ENCODE measurements at regions not wholly inside any gene's neighbourhood (a gene's known extent, or its start where the extent isn't known, plus 50 kb on each side); places are given as distances from the start of the nearest gene placed in this dataset.

DNA sequence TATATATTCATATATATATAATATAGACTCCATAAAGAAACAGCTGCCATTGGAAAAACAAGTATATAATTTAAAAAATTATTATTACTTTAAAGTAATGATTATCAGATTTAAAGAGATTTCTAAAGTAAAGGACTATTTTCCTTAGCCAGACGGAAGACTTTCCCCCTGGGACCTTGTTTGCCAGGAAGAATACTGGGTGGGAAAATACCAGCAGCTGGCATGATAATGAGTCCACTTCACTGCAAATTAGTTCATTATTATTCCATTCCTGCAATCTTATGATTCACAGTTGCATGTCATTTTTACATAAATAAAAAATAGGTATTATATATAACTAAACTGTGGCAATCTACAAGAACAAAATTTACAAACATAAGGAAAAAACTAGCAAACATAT is 339.8 kb upstream of the CDH7 start:
- no peak overlapping the region for H3K4me2 ChIP-seq (ENCODE audit: low read depth, low read length)
- 3% methylated on average over 1 of the region's 1 CpG for WGBS (ENCODE audit: low lambda C conversion rate)
- H3K79me2 ChIP-seq (ENCODE audit: insufficient read depth, low read length) = no peaks in the 10 kb centered on the region
- no TSS peak for BruUV-seq (replicated peaks)
- H3K27me3 ChIP-seq (ENCODE audit: control insufficient read depth in 1 of 2, insufficient read depth in 2 of 2, low read length in 2 of 2) = no peaks in the 10 kb centered on the region
- in situ Hi-C loops (cut with HindIII; ENCODE audit: extremely low pct_ligation_motif_present, low pct_unique_long_range_greater_than_20kb) = no loop called here
- ChIA-PET CTCF (ENCODE audit: low intra/inter-chr PET ratio, low total read pairs) (no interaction called here), POLR2A (no interaction called here)
- TF ChIP-seq, protein P1, sequence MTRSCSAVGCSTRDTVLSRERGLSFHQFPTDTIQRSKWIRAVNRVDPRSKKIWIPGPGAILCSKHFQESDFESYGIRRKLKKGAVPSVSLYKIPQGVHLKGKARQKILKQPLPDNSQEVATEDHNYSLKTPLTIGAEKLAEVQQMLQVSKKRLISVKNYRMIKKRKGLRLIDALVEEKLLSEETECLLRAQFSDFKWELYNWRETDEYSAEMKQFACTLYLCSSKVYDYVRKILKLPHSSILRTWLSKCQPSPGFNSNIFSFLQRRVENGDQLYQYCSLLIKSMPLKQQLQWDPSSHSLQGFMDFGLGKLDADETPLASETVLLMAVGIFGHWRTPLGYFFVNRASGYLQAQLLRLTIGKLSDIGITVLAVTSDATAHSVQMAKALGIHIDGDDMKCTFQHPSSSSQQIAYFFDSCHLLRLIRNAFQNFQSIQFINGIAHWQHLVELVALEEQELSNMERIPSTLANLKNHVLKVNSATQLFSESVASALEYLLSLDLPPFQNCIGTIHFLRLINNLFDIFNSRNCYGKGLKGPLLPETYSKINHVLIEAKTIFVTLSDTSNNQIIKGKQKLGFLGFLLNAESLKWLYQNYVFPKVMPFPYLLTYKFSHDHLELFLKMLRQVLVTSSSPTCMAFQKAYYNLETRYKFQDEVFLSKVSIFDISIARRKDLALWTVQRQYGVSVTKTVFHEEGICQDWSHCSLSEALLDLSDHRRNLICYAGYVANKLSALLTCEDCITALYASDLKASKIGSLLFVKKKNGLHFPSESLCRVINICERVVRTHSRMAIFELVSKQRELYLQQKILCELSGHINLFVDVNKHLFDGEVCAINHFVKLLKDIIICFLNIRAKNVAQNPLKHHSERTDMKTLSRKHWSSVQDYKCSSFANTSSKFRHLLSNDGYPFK (CRISPR knock-in tag; IDR thresholded peaks at IDR 0.05; ENCODE audit: borderline replicate concordance) = no peak
- TF ChIP-seq ZNF781 (CRISPR knock-in tag; IDR thresholded peaks at IDR 0.05; ENCODE audit: borderline replicate concordance, not compliant biosample characterization) = no peak
- no peak for TF ChIP-seq FOXM1 (CRISPR knock-in tag; IDR thresholded peaks at IDR 0.05)
- TF ChIP-seq RFXANK (CRISPR knock-in tag; IDR thresholded peaks at IDR 0.05) = no peak
- TF ChIP-seq PBX2 (CRISPR knock-in tag; IDR thresholded peaks at IDR 0.05) = no peak
- TF ChIP-seq RCOR2 (CRISPR knock-in tag; IDR thresholded peaks at IDR 0.05) = no peak
- TF ChIP-seq NKX3-1 (CRISPR knock-in tag; IDR thresholded peaks at IDR 0.05) = no peak
- TF ChIP-seq, protein P2, sequence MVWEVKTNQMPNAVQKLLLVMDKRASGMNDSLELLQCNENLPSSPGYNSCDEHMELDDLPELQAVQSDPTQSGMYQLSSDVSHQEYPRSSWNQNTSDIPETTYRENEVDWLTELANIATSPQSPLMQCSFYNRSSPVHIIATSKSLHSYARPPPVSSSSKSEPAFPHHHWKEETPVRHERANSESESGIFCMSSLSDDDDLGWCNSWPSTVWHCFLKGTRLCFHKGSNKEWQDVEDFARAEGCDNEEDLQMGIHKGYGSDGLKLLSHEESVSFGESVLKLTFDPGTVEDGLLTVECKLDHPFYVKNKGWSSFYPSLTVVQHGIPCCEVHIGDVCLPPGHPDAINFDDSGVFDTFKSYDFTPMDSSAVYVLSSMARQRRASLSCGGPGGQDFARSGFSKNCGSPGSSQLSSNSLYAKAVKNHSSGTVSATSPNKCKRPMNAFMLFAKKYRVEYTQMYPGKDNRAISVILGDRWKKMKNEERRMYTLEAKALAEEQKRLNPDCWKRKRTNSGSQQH (CRISPR knock-in tag; IDR thresholded peaks at IDR 0.05; ENCODE audit: low read depth) = no peak
- TF ChIP-seq ARHGAP35 (CRISPR knock-in tag; IDR thresholded peaks at IDR 0.05; ENCODE audit: borderline replicate concordance) = no peak
- no peak for TF ChIP-seq CCDC6 (CRISPR knock-in tag; IDR thresholded peaks at IDR 0.05)
- no peaks in the 10 kb centered on the region for H3K9me3 ChIP-seq (ENCODE audit: low read length)
- ATAC-seq (no peak), DNase-seq (ENCODE audit: low spot score) (no peak), FAIRE-seq (no peak)
- intact Hi-C loops (cut with micrococcal nuclease; ENCODE audit: unreplicated experiment) = no loop called here
- no peak overlapping the region for H2AFZ ChIP-seq (ENCODE audit: low read length)
- no peaks in the 10 kb centered on the region for H4K20me1 ChIP-seq (ENCODE audit: insufficient read depth, low read length)
- H3K36me3 ChIP-seq (replicated peaks in 1 of 2; ENCODE audit: control insufficient read depth in 1 of 2, insufficient read depth in 2 of 2, low read length in 2 of 2) = no peaks in the 10 kb centered on the region
- H3K4me3 ChIP-seq (replicated peaks in 1 of 3; ENCODE audit: insufficient read depth in 1 of 3, low read depth in 2 of 3, low read length in 3 of 3) = no peak overlapping the region
- no peaks in the 10 kb centered on the region for H3K4me1 ChIP-seq (ENCODE audit: insufficient read depth, low read length)
- H3K9ac ChIP-seq (ENCODE audit: insufficient read depth, low read depth, low read length) = no peak overlapping the region
- no peak overlapping the region for H3K27ac ChIP-seq (ENCODE audit: extremely low read length, insufficient read depth, low read length)
